ENCODE measurements at regions not wholly inside any gene's neighbourhood (a gene's known extent, or its start where the extent isn't known, plus 50 kb on each side); places are given as distances from the start of the nearest gene placed in this dataset.
A peak's percentile ranks its signal among the peaks of the same experiment; 100 is the strongest.

GRCh38 chrX:106220177-106220576 lies 52.1 kb downstream of the PWWP3B start:
- Histone ChIP-seq H3K4me1 (ENCODE audit: insufficient read depth, low read length, poor library complexity, severe bottlenecking) (no peaks in the 10 kb centered on the region), H3K9me2 (replicated peaks; ENCODE audit: low read depth, low read length) (no peaks in the 10 kb centered on the region), H3K4me3 (ENCODE audit: low read length, poor library complexity, severe bottlenecking) (no peak overlapping the region), H3K36me3 (ENCODE audit: insufficient read depth, low read length) (no peaks in the 10 kb centered on the region), H3K27me3 (ENCODE audit: insufficient read depth, low read length, poor library complexity, severe bottlenecking) (no peaks in the 10 kb centered on the region), H4K20me1 (ENCODE audit: insufficient read depth, low read length, poor library complexity, severe bottlenecking) (no peaks in the 10 kb centered on the region), H3K79me2 (ENCODE audit: insufficient read depth, low read length) (no peaks in the 10 kb centered on the region), H2AFZ (ENCODE audit: low read length) (no peak overlapping the region), H3K9me3 (ENCODE audit: insufficient read depth, low read depth, low read length) (no peaks in the 10 kb centered on the region), H3K9ac (ENCODE audit: low read depth, low read length, poor library complexity, severe bottlenecking) (no peak overlapping the region), H3F3A (ENCODE audit: low read depth) (no peaks in the 10 kb centered on the region), H3K4me2 (ENCODE audit: low read depth, low read length, poor library complexity, severe bottlenecking) (no peak overlapping the region)
- TF ChIP-seq EZH2phosphoT487 (IDR thresholded peaks at IDR 0.05; ENCODE audit: borderline replicate concordance) = no peak
- TF ChIP-seq, protein P1, sequence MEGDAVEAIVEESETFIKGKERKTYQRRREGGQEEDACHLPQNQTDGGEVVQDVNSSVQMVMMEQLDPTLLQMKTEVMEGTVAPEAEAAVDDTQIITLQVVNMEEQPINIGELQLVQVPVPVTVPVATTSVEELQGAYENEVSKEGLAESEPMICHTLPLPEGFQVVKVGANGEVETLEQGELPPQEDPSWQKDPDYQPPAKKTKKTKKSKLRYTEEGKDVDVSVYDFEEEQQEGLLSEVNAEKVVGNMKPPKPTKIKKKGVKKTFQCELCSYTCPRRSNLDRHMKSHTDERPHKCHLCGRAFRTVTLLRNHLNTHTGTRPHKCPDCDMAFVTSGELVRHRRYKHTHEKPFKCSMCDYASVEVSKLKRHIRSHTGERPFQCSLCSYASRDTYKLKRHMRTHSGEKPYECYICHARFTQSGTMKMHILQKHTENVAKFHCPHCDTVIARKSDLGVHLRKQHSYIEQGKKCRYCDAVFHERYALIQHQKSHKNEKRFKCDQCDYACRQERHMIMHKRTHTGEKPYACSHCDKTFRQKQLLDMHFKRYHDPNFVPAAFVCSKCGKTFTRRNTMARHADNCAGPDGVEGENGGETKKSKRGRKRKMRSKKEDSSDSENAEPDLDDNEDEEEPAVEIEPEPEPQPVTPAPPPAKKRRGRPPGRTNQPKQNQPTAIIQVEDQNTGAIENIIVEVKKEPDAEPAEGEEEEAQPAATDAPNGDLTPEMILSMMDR (conservative IDR thresholded peaks at IDR 0.05; ENCODE audit: low read length) = peak; percentile 33; the same call in 1 of the 2 replicates

DNA sequence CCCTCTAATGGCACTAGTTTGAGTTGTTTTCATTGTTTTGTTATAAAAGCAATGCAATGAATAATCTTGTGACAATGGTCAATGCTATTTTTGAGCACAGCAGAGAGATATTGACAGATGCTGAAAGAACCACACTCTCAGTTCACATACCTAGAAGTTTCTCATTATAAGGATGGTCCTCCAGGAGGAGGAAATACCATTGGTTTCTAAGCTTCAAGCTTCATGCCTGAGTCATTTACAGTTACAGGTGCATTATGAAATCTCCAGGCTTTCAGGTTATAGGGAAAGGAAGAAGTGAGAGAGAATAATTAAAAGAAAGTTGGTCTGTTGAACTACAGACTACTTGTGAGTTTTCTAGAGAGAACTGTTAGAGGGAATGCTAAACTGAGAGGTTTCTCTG lies 75.3 kb downstream of the PWWP3B start:
- no peaks in the 10 kb centered on the region for H3F3A ChIP-seq (ENCODE audit: low read depth)
- H3K9me2 ChIP-seq (replicated peaks; ENCODE audit: low read depth, low read length) = no peaks in the 10 kb centered on the region
- H3K27me3 ChIP-seq (ENCODE audit: insufficient read depth, low read length, poor library complexity, severe bottlenecking) = no peaks in the 10 kb centered on the region
- no peaks in the 10 kb centered on the region for H3K36me3 ChIP-seq (ENCODE audit: insufficient read depth, low read length)
- no peaks in the 10 kb centered on the region for H3K9me3 ChIP-seq (ENCODE audit: insufficient read depth, low read depth, low read length)
- no peaks in the 10 kb centered on the region for H3K79me2 ChIP-seq (ENCODE audit: insufficient read depth, low read length)
- H2AFZ ChIP-seq (ENCODE audit: low read length) = no peak overlapping the region
- no peak overlapping the region for H3K9ac ChIP-seq (ENCODE audit: low read depth, low read length, poor library complexity, severe bottlenecking)
- H4K20me1 ChIP-seq (ENCODE audit: insufficient read depth, low read length, poor library complexity, severe bottlenecking) = no peaks in the 10 kb centered on the region
- no peaks in the 10 kb centered on the region for H3K4me1 ChIP-seq (ENCODE audit: insufficient read depth, low read length, poor library complexity, severe bottlenecking)
- no peak overlapping the region for H3K4me2 ChIP-seq (ENCODE audit: low read depth, low read length, poor library complexity, severe bottlenecking)
- no peak overlapping the region for H3K4me3 ChIP-seq (ENCODE audit: low read length, poor library complexity, severe bottlenecking)
- no peak for TF ChIP-seq EZH2phosphoT487 (IDR thresholded peaks at IDR 0.05; ENCODE audit: borderline replicate concordance)
- TF ChIP-seq, protein P1 (conservative IDR thresholded peaks at IDR 0.05; ENCODE audit: low read length) = no peak

DNA sequence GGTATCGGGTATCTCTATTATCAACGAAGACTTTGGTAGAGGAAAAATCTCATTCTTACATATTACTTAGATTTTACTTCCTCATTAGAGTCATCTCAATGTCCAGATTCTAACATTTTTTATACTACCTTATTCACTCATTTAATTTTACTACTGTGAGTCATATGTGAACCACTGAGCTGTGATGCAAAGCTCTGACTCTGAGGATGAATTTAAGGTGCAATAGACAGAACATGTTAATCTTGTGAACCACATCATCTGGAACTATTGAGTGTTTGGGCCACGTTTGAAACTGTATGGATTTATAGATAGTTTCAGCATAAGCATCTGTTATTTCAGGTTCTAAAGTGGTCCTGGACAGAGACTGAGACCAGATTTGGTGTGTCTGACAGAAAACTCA lies 78.4 kb downstream of the PWWP3B start:
- Histone ChIP-seq H3K9me3 (ENCODE audit: insufficient read depth, low read depth, low read length) (no peaks in the 10 kb centered on the region), H3K36me3 (ENCODE audit: insufficient read depth, low read length) (no peaks in the 10 kb centered on the region), H3F3A (ENCODE audit: low read depth) (no peaks in the 10 kb centered on the region), H3K4me3 (ENCODE audit: low read length, poor library complexity, severe bottlenecking) (no peak overlapping the region), H3K4me1 (ENCODE audit: insufficient read depth, low read length, poor library complexity, severe bottlenecking) (no peaks in the 10 kb centered on the region), H3K27me3 (ENCODE audit: insufficient read depth, low read length, poor library complexity, severe bottlenecking) (no peaks in the 10 kb centered on the region), H3K79me2 (ENCODE audit: insufficient read depth, low read length) (no peaks in the 10 kb centered on the region), H2AFZ (ENCODE audit: low read length) (no peak overlapping the region), H3K9ac (ENCODE audit: low read depth, low read length, poor library complexity, severe bottlenecking) (no peak overlapping the region), H3K9me2 (replicated peaks; ENCODE audit: low read depth, low read length) (no peaks in the 10 kb centered on the region), H4K20me1 (ENCODE audit: insufficient read depth, low read length, poor library complexity, severe bottlenecking) (no peaks in the 10 kb centered on the region), H3K4me2 (ENCODE audit: low read depth, low read length, poor library complexity, severe bottlenecking) (no peak overlapping the region)
- TF ChIP-seq, protein P1 (conservative IDR thresholded peaks at IDR 0.05; ENCODE audit: low read length) = no peak
- no peak for TF ChIP-seq EZH2phosphoT487 (IDR thresholded peaks at IDR 0.05; ENCODE audit: borderline replicate concordance)

Data from Loucy (cell line).